HPDE6-E6E7 (cell line): ENCODE measurements at regions not wholly inside any gene's neighbourhood (a gene's known extent, or its start where the extent isn't known, plus 50 kb on each side); places are given as distances from the start of the nearest gene placed in this dataset.

ENCODE experiments used
- DNase-seq: peaks from one replicate; pipeline ENCODE4 v3.0.0; 2011; ENCODE audit warnings: missing footprints; ENCODE audit errors: extremely low spot score

- DNase-seq = no peak
Measured at GRCh38 chrX:5086388-5086787, 1142.3 kb downstream of the NLGN4X start.

DNA sequence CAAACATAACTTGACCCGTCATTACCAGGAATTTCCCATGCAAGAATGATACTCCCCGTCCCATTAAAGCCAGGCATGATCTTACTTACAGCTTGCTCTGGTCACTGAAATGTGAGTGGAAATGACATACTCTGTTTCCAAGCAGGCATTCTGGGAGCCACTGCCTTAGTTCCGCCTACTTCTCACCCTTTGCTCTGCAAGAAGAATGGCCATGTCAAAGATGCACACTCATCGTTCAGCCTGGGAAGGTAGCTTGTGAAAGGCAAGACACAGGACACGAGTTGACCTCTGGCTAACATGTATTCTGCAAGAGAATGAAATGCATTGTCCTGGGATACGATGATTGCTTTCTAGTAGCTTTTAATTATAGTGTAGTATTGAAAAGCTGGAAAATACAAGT lies 1144.4 kb downstream of the NLGN4X start:
- DNase-seq = no peak

DNA sequence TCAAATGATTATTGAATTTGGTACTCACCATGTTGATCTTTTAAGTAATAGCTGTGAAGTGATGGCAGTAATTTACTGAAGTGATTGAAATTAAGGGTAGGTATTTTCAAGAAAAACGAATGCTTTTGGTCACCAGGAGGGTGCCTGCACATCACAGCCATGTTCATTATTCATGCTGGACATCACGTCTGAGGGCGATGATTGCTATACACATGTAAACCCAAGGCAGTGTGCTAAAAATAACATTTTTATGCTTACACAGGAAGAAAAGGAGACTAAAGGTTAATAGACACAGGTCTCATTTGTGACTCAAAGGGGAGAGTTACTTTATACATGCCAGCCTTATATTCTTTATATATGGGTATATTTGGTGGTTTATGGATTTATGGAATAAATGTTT lies 1146.0 kb downstream of the NLGN4X start:
- no peak for DNase-seq

- DNase-seq = no peak
Measured at GRCh38 chrX:5080791-5081190, 1147.9 kb downstream of the NLGN4X start.

DNA sequence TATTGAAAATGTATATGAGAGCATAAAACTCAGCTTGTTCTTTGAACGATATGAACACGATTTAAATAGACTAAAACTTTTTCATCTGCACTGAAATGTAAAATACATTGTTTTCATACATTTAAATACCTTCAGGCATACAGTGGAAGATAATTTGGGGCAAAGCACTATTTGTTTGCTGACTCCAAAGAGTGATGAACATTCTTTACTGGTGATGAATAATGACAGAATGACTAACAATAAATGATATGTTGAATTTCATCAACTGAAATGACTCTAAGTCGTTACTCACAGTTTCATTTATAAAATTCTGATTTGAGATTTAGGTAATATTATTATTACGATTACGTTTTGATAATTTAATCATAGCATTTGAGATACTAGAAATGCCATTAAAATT lies 1160.1 kb downstream of the NLGN4X start:
- DNase-seq = no peak

DNA sequence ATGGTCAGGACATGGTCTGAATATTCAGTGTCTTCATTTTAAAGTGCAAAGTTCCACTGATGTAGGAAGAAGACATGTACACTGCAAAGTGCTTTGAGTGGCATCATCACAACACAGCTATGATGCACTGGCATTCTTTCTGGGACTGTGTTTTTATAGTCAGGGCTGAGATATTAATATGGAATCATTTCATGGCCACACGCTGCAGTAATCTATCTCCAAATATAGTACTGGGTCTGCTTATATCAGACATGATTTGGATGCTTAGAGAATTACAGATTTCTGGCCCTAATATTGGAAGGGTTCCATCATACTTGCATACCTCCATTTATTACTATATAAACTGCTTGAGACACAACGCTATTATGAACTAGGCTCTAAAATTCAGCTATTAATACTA lies 1170.9 kb downstream of the NLGN4X start:
- no peak for DNase-seq

GRCh38 chrX:5054852-5055251 lies 1173.8 kb downstream of the NLGN4X start:
- no peak for DNase-seq

- no peak for DNase-seq
Measured at GRCh38 chrX:5051831-5052491, 1176.7 kb downstream of the NLGN4X start.

DNA sequence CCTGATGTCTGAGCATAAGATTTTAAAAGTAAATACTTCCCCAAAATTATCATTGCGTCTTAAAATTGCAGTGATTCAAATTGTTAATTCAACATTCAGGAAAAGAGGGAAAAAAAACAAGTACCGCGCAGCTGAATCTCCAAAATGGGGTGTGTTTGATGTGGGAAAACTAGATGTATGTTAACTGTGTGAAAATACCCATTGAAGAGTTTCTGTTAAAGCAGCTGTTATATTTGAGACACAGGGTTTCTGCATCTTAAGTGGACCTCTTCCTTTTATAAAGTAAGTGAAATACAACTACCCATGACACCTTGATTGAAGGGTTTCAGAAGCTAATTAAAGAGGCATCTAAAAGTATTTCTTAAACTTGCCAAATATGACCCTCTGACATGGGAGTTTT lies 1186.1 kb downstream of the NLGN4X start:
- DNase-seq = no peak

GRCh38 chrX:5031792-5032191 lies 1196.9 kb downstream of the NLGN4X start:
- no peak for DNase-seq

- no peak for DNase-seq
Measured at GRCh38 chrX:5015451-5015850, 1213.2 kb downstream of the NLGN4X start.

- no peak for DNase-seq
Measured at GRCh38 chrX:4994855-4995254, 1233.8 kb downstream of the NLGN4X start.

- no peak for DNase-seq
Measured at GRCh38 chrX:4978613-4979012, 1250.1 kb downstream of the NLGN4X start.

DNA sequence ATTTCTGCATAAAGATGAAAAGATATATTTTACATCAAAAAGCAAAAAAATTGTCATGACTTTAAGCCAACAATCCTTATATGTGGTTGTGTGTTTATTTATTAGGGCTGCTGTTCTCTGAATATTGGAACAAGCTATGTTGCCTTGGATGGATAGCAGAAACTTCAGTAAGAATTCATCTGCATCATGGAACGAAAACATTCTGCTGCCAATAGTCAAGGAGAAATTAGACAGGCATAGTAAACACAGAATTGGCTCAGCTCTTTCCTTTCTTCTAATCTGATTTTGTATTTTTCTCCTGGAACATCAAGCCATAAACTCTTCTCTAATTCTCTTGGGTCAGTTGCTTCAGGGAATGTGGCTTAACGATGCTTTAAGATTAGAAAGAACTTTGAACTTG lies 1257.0 kb downstream of the NLGN4X start:
- no peak for DNase-seq

GRCh38 chrX:4964112-4964511 lies 1250.7 kb upstream of the PRKX start:
- no peak for DNase-seq

DNA sequence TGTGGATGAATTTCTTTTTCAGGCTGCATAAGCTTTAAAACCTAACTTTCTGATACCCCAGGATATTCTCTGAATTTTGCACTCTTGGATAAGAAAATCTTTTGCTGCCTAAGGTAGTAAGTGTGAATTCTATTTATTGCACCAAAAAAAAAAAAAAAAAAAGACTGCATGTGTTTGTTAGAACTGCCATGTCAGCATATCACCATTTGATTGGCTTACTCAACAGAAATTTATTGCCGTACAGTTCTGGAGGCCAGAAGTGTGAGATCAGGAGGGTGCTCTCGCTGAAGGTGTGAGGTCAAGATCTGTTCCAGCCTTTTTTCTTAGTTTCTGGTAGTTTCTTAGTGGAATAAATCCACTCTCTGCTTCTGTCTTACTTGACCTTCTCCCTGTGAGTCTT lies 1250.0 kb upstream of the PRKX start:
- DNase-seq = no peak

GRCh38 chrX:4944767-4945166 lies 1231.3 kb upstream of the PRKX start:
- no peak for DNase-seq

DNA sequence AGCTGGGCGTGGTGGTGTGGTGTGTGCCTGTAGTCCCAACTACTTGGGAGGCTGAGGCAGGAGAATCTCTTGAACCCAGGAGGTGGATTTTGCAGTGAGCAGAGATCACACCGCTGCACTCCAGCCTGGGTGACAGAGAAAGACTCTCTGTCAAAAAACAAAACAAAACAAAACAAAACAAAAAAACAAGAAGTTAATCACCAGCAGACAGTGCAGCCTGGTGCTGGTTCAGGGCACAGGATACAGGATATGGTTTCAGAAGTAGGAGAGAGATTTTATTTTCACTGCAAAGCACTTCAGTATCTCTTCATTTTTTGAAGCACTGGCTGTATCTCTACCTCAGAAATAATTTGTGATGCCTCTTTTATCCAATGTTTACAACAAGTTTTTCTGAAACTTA lies 1222.9 kb upstream of the PRKX start:
- DNase-seq = no peak

DNA sequence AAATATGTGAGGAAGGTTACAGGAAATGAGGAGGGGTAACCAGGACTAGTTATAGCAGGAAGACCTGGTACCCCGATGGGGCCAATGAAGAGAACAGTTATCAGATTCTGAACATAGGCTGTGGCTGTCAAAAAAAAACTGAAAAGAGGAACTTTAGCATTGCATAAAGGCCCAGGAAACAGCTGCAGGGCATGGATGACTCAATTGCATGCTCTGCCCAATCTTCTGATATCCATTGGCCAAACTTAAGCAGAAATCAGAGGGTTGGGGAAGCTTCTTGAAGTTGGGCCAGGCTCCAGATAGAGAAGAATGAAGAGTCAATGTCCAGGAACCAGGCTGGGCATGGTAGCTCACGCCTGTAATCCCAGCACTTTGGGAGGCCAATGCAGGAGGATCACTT lies 1222.4 kb upstream of the PRKX start:
- no peak for DNase-seq

- DNase-seq = no peak
Measured at GRCh38 chrX:4935401-4935800, 1222.0 kb upstream of the PRKX start.

- no peak for DNase-seq
Measured at GRCh38 chrX:4932790-4933189, 1219.3 kb upstream of the PRKX start.

DNA sequence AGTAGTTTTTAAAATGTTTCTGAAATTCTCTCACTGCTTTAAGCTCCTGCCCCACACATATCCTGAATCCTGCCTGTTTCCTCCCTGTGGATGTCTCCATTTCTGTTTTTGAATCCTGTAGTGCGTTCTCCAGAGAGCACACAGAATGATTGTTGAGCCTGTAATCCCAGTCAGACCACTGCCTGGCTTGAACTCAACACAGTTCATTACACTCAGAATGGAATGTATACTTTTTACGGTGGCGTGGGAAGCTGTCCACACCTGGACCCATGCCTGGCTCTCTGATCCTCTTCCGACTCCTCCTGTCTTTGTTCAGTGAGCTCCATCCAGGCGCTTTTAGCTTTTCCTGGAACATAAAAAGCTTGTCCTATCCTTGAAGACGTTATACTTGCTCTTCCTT lies 1217.0 kb upstream of the PRKX start:
- DNase-seq = no peak

DNA sequence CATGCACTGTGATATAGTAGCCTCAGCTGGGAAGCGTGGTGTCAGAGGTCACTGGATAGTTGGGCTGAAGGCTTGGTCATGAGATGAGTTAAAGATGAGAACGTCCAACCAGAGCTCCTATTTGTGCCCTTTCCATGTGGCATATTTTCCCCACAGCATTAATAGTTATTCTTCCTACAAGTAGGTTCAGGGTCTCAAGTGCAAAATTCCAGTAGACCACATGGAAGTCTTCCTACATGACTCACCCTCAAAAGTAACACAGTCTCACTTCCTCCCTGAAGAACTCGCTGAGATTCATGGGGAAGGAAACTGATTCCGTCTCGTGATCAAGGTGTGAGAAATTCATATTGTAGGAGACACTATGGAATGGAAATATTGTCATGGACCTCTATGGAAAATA lies 1212.5 kb upstream of the PRKX start:
- DNase-seq = no peak

DNA sequence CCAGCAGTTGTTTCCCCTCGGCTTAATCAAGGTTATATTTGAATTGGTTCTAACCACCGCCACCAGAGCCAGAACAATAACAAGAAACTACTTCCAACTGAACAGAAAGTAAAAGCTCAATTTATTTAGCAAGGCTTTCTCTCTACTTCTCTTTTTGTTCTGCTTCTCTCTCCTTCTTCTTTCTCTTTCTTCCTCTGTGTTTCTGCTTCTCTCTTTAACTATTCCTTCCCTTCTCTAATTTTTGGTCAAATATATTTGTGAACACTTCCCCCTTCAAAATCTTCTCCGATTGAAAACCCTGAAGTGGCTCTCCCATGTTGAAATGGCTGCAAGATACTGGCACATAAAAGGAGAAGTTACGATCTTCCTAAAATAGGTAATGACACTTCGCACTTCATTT lies 1195.9 kb upstream of the PRKX start:
- no peak for DNase-seq
